Mesothelial cell of epicardium (in vitro differentiated cells): ENCODE measurements at regions not wholly inside any gene's neighbourhood (a gene's known extent, or its start where the extent isn't known, plus 50 kb on each side); places are given as distances from the start of the nearest gene placed in this dataset.

ENCODE experiments used
- DNase-seq, 2 experiments: peaks; one replicate each; pipeline ENCODE4 v3.0.0; 2021; ENCODE audit warnings: low spot score in 2 of 2; ENCODE audit not compliant: unreplicated experiment in 2 of 2
- H3K27ac Mint-ChIP-seq: 2 replicates; pipeline ENCODE4 v1.8.0; 2021; ENCODE audit warnings: mixed read lengths
- H3K27me3 Mint-ChIP-seq: 2 replicates; pipeline ENCODE4 v1.8.0; 2021; ENCODE audit warnings: low read depth, mixed read lengths
- H3K36me3 Mint-ChIP-seq: 2 replicates; pipeline ENCODE4 v1.8.0; 2021; ENCODE audit warnings: mixed read lengths
- H3K4me1 Mint-ChIP-seq: 2 replicates; pipeline ENCODE4 v1.8.0; 2021; ENCODE audit warnings: mixed read lengths
- H3K4me3 Mint-ChIP-seq: 2 replicates; pipeline ENCODE4 v1.8.0; 2021; ENCODE audit warnings: mild to moderate bottlenecking, moderate library complexity, mixed read lengths
- H3K9me3 Mint-ChIP-seq: 2 replicates; pipeline ENCODE4 v1.8.0; 2021; ENCODE audit warnings: mixed read lengths
- TF ChIP-seq, protein P1 (sequence below): fragments of 200-600 bp; sonication (generic); IDR thresholded peaks from one replicate; pipeline ENCODE4 v1.5.0; 2021; ENCODE audit warnings: antibody characterized with exemption; ENCODE audit not compliant: unreplicated experiment

DNA sequence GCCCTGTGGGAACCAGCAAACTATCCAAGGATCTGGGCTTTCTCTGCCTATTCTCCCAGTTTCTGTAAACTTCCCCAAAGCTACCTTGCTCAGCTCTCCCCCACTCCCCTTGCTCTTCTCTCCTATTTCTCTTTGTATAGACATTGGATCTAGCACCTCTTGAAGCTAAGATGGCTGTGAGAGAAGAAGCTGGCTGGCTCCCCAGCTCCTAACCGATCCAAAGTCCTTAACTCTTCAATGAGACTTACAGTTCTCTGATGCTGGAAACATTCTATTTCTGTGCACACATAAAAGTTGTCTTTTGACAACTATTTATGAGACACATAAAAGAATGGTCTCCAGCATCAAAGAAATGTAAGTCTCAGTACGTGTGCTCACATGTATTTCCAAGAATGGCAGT is 70.6 kb upstream of the C3orf80 start:
- no peak for DNase-seq
- no peak overlapping the region for H3K27ac Mint-ChIP-seq
- no peaks in the 10 kb centered on the region for H3K9me3 Mint-ChIP-seq
- no peaks in the 10 kb centered on the region for H3K36me3 Mint-ChIP-seq
- H3K4me3 Mint-ChIP-seq = no peak overlapping the region
- H3K27me3 Mint-ChIP-seq = peaks cover 8% of the 10 kb centered on the region
- no peaks in the 10 kb centered on the region for H3K4me1 Mint-ChIP-seq
- TF ChIP-seq, protein P1, sequence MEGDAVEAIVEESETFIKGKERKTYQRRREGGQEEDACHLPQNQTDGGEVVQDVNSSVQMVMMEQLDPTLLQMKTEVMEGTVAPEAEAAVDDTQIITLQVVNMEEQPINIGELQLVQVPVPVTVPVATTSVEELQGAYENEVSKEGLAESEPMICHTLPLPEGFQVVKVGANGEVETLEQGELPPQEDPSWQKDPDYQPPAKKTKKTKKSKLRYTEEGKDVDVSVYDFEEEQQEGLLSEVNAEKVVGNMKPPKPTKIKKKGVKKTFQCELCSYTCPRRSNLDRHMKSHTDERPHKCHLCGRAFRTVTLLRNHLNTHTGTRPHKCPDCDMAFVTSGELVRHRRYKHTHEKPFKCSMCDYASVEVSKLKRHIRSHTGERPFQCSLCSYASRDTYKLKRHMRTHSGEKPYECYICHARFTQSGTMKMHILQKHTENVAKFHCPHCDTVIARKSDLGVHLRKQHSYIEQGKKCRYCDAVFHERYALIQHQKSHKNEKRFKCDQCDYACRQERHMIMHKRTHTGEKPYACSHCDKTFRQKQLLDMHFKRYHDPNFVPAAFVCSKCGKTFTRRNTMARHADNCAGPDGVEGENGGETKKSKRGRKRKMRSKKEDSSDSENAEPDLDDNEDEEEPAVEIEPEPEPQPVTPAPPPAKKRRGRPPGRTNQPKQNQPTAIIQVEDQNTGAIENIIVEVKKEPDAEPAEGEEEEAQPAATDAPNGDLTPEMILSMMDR = no peak

DNA sequence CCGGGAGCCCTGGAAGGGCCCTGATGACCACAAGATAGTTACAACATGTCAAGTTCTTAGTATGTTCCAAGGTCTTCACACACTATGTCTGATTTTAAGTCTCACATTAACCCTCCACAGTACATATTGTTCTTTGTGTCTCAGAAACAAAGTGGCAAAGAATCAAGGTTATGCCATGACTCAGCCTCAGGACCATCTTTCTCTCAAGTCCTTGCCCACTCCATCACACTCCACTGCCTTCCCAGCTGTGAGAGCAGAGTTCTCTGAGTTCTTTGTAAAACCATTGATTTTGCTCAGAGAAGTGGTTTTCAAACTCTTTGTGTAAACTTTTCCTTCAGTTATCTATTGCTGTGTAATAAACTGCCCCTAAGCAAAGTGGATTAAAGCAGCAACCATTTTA is 67.9 kb upstream of the C3orf80 start:
- Mint-ChIP-seq H3K27me3 (peaks cover 8% of the 10 kb centered on the region), H3K27ac (no peak overlapping the region), H3K36me3 (no peaks in the 10 kb centered on the region)

DNA sequence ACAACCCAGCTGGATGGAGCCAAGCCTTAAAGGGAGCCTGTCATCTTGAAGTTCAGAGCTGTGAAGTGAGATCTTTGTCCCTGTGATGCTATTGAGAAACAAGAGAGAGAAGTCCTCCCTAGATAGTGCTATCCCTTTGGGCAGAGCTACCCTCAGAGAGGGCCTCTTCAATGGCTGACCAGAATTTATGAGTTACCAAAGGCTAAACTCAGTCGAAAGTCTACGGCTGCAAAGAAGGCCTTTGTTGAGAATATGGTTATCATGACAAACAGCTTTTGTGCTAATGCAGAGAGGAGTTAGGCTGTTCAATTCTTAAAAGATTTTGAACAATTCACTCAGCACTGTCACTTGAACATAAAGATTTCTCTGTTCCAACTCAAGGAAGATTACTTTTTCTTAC is 65.9 kb upstream of the C3orf80 start:
- TF ChIP-seq, protein P1 = no peak
- no peak overlapping the region for H3K27ac Mint-ChIP-seq
- H3K4me1 Mint-ChIP-seq = peaks cover 3% of the 10 kb centered on the region
- peaks cover 4% of the 10 kb centered on the region for H3K27me3 Mint-ChIP-seq
- no peaks in the 10 kb centered on the region for H3K9me3 Mint-ChIP-seq
- no peaks in the 10 kb centered on the region for H3K36me3 Mint-ChIP-seq
- DNase-seq = no peak
- no peak overlapping the region for H3K4me3 Mint-ChIP-seq

More for the DNA sequence above, 67.9 kb upstream of the C3orf80 start:
- Mint-ChIP-seq H3K4me1 (peaks cover 3% of the 10 kb centered on the region), H3K9me3 (no peaks in the 10 kb centered on the region), H3K4me3 (no peak overlapping the region)
- DNase-seq = no peak
- TF ChIP-seq, protein P1 = no peak

DNA sequence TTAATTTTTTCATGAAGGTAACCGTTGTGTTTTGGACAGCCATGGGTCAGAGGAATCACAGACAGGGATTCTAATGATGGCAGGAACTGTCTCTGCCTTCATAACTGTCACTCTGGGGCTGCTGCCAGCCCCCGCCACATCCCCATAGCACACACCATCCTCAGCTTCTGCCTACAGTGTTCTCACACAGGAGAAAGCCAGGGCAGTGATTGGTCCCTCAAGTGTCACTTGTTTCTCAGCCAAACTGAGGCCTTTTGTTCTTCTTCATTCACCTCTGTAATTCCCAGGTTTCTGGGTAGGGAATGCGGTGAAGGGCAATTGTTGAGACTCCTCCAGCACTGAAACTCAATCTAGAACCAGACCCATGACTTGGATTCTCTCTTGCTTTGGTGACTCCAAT is 65.4 kb upstream of the C3orf80 start:
- no peak for DNase-seq
- Mint-ChIP-seq H3K36me3 (no peaks in the 10 kb centered on the region), H3K9me3 (no peaks in the 10 kb centered on the region), H3K27ac (no peak overlapping the region), H3K4me1 (peaks cover 3% of the 10 kb centered on the region), H3K27me3 (peaks cover 2% of the 10 kb centered on the region), H3K4me3 (no peak overlapping the region)
- TF ChIP-seq, protein P1 = no peak

DNA sequence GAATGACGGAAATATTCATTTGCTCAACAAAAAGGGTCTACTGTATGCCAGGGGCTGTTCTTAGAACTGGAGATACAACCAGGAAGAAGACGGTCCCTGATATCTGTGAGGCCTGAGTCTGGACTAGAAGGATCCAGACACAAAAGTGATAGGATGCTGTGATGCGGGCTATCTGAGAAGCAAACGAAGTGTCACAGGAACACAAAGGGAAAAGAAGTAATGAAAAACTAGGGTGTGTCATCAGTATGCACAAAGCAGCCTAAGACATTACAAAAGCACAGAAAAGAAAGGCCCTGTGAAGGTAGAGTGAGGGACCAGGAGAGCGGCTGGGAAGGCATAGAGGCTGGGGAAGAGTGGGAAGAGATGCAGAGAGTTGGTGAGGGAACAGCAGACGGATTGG is 63.3 kb upstream of the C3orf80 start:
- Mint-ChIP-seq H3K4me1 (peaks cover 4% of the 10 kb centered on the region), H3K9me3 (no peaks in the 10 kb centered on the region), H3K27ac (no peak overlapping the region), H3K36me3 (no peaks in the 10 kb centered on the region), H3K27me3 (no peaks in the 10 kb centered on the region), H3K4me3 (no peak overlapping the region)
- no peak for DNase-seq
- TF ChIP-seq, protein P1 = no peak

DNA sequence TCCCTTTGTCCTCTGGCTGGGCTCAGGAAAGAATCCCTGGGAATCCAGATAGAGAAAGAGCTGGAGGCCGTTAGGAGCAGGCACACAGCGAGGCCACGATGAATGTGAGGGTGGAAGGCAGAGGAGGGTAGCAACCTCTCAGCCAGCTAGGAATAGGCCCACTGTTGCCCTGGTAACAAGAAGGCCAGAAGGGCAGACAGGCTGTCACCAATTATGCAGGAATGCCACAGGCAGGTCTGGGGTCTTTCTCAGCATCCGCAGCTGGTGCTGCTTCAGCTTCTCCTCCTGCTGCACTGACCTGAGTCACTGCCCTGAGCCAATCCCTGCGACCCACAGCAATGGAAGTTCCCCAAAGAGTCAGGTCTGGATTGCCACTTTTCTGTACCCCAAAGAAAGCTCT is 62.8 kb upstream of the C3orf80 start:
- TF ChIP-seq, protein P1 = no peak
- no peak for DNase-seq
- no peak overlapping the region for H3K4me3 Mint-ChIP-seq
- no peaks in the 10 kb centered on the region for H3K36me3 Mint-ChIP-seq
- no peak overlapping the region for H3K27ac Mint-ChIP-seq
- no peaks in the 10 kb centered on the region for H3K27me3 Mint-ChIP-seq
- peaks cover 4% of the 10 kb centered on the region for H3K4me1 Mint-ChIP-seq
- no peaks in the 10 kb centered on the region for H3K9me3 Mint-ChIP-seq
